H1 (cell line): ENCODE measurements at regions not wholly inside any gene's neighbourhood (a gene's known extent, or its start where the extent isn't known, plus 50 kb on each side); places are given as distances from the start of the nearest gene placed in this dataset.

Experiments used
- CTCF ChIA-PET: fragments of 300-600 bp; sonication (Branson Sonifier 250); formaldehyde crosslinking; loops from one replicate; lab custom pipeline; 2021; ENCODE audit not compliant: partially characterized antibody; lab: Charles Lee
- POLR2A ChIA-PET: fragments of 300-600 bp; sonication (Branson Sonifier 250); formaldehyde crosslinking; loops from one replicate; lab custom pipeline; 2021; ENCODE audit warnings: inconsistent platforms; ENCODE audit not compliant: partially characterized antibody; lab: Charles Lee
- DNase-seq, 2 experiments: peaks; one replicate each; pipeline versions ENCODE4 v3.0.0 to v3.0.0-alpha.2; 2010 to 2022; ENCODE audit warnings: low spot score in 2 of 2, low read depth in 1 of 2, mixed read lengths in 1 of 2
- FAIRE-seq: peaks from 2 replicates; lab custom pipeline; 2011; peaks lifted over from hg19 to GRCh38; lab: Jason Lieb, UNC
- H2AFZ ChIP-seq: 2 replicates; pipeline ENCODE4 v1.8.1; 2012; ENCODE audit warnings: low read length, inconsistent platforms
- H2AK5ac ChIP-seq: 2 replicates; pipeline ENCODE4 v1.6.1; 2013; ENCODE audit warnings: low read depth, low read length
- H2BK120ac ChIP-seq: replicated peaks from 2 replicates; pipeline ENCODE3; 2013; ENCODE audit warnings: low read depth, low read length, inconsistent platforms
- H2BK12ac ChIP-seq: 2 replicates; pipeline ENCODE4 v1.6.1; 2013; ENCODE audit warnings: low read depth, low read length
- H2BK15ac ChIP-seq: 2 replicates; pipeline ENCODE4 v1.6.1; 2013; ENCODE audit warnings: low read length
- H2BK20ac ChIP-seq: 2 replicates; pipeline ENCODE4 v1.6.1; 2013; ENCODE audit warnings: low read length
- H2BK5ac ChIP-seq: 2 replicates; pipeline ENCODE4 v1.6.1; 2013; ENCODE audit warnings: low read depth, low read length
- H3K14ac ChIP-seq: 2 replicates; pipeline ENCODE4 v1.6.1; 2013; ENCODE audit warnings: inconsistent platforms; ENCODE audit not compliant: insufficient read length
- H3K18ac ChIP-seq: 2 replicates; pipeline ENCODE4 v1.6.1; 2013; ENCODE audit warnings: low read length; ENCODE audit errors: extremely low read depth
- H3K23ac ChIP-seq: 2 replicates; pipeline ENCODE4 v1.6.1; 2013; ENCODE audit warnings: inconsistent platforms; ENCODE audit not compliant: insufficient read length
- H3K23me2 ChIP-seq: 2 replicates; pipeline ENCODE4 v1.6.1; 2013; ENCODE audit warnings: low read depth, low read length
- H3K27ac ChIP-seq: 2 replicates; pipeline ENCODE4 v1.6.1; 2011; ENCODE audit warnings: low read depth, low read length, inconsistent platforms
- H3K27me3 ChIP-seq, 4 experiments: replicated peaks in 1 of 4; 1 replicate in 1 of 4; 2 replicates in 3 of 4; pipeline versions ENCODE4 v1.6.1 to v1.8.1; 2011 to 2013; ENCODE audit warnings: low read length in 3 of 4, mild to moderate bottlenecking in 3 of 4, inconsistent platforms in 2 of 4, mixed read lengths in 2 of 4, moderate library complexity in 1 of 4; ENCODE audit not compliant: control insufficient read depth in 3 of 4, insufficient read depth in 3 of 4; ENCODE audit errors: extremely low read depth in 1 of 4
- H3K36me3 ChIP-seq, 4 experiments: 2 replicates each; pipeline versions ENCODE4 v1.6.1 to v1.8.1; 2011 to 2013; ENCODE audit warnings: mild to moderate bottlenecking in 4 of 4, low read length in 3 of 4, moderate library complexity in 2 of 4, control low read depth in 1 of 4, inconsistent platforms in 1 of 4; ENCODE audit not compliant: insufficient read depth in 4 of 4, control insufficient read depth in 2 of 4
- H3K4ac ChIP-seq: replicated peaks from 2 replicates; pipeline ENCODE3; 2013; ENCODE audit warnings: low read length, low read depth, mixed read lengths, inconsistent platforms; ENCODE audit not compliant: insufficient read length
- H3K4me1 ChIP-seq, 4 experiments: replicated peaks in 1 of 4; 1 replicate in 1 of 4; 2 replicates in 3 of 4; pipeline versions ENCODE4 v1.6.1 to v1.8.1; 2011 to 2013; ENCODE audit warnings: low read length in 3 of 4, inconsistent platforms in 2 of 4, mixed read lengths in 1 of 4; ENCODE audit not compliant: insufficient read depth in 4 of 4, control insufficient read depth in 3 of 4
- H3K4me2 ChIP-seq, 2 experiments: 2 replicates each; pipeline versions ENCODE4 v1.6.1 to v1.8.1; 2011 to 2013; ENCODE audit warnings: low read depth in 2 of 2, low read length in 2 of 2, control low read depth in 1 of 2, inconsistent platforms in 1 of 2, mild to moderate bottlenecking in 1 of 2; ENCODE audit not compliant: insufficient read depth in 1 of 2
- H3K4me3 ChIP-seq, 4 experiments: fragments of 200-600, 300-600 bp in 1 of 4; sonication (generic), shearing (Covaris generic), sonication (Bioruptor Twin) in 1 of 4; 2 replicates each; pipeline versions ENCODE4 v1.5.1 to v1.8.1; 2011 to 2016; ENCODE audit warnings: low read length in 4 of 4, low read depth in 3 of 4, control low read depth in 2 of 4, inconsistent platforms in 2 of 4, mild to moderate bottlenecking in 2 of 4, mixed read lengths in 1 of 4, moderate library complexity in 1 of 4; ENCODE audit not compliant: insufficient read depth in 2 of 4; ENCODE audit errors: extremely low read depth in 1 of 4
- H3K56ac ChIP-seq: replicated peaks from 2 replicates; pipeline ENCODE3; 2013; ENCODE audit warnings: low read depth, mild to moderate bottlenecking, mixed read lengths, low read length, inconsistent platforms; ENCODE audit not compliant: insufficient read length
- H3K79me1 ChIP-seq: 2 replicates; pipeline ENCODE4 v1.6.1; 2013; ENCODE audit warnings: low read depth, low read length, control low read depth
- H3K79me2 ChIP-seq, 2 experiments: 2 replicates each; pipeline versions ENCODE4 v1.6.1 to v1.8.1; 2012 to 2013; ENCODE audit warnings: low read length in 2 of 2, mild to moderate bottlenecking in 2 of 2, inconsistent platforms in 1 of 2; ENCODE audit not compliant: insufficient read depth in 2 of 2, control insufficient read depth in 1 of 2
- H3K9ac ChIP-seq, 4 experiments: replicated peaks in 1 of 4; 1 replicate in 1 of 4; 2 replicates in 3 of 4; pipeline versions ENCODE4 v1.6.1 to v1.8.1; 2011 to 2013; ENCODE audit warnings: low read depth in 3 of 4, low read length in 3 of 4, control low read depth in 2 of 4, mild to moderate bottlenecking in 2 of 4, moderate library complexity in 2 of 4, inconsistent platforms in 1 of 4; ENCODE audit errors: extremely low read depth in 1 of 4
- H3K9me3 ChIP-seq, 2 experiments: 2 replicates each; pipeline versions ENCODE4 v1.6.1 to v1.8.1; 2012 to 2013; ENCODE audit warnings: mild to moderate bottlenecking in 2 of 2, moderate library complexity in 2 of 2, control low read depth in 1 of 2, inconsistent platforms in 1 of 2, low read depth in 1 of 2, low read length in 1 of 2, mixed read lengths in 1 of 2; ENCODE audit not compliant: insufficient read depth in 2 of 2
- H4K20me1 ChIP-seq, 2 experiments: replicated peaks in 1 of 2; 2 replicates each; pipeline versions ENCODE3 to v1.8.1; 2011 to 2013; ENCODE audit warnings: inconsistent platforms in 2 of 2, low read length in 2 of 2, mild to moderate bottlenecking in 1 of 2; ENCODE audit not compliant: insufficient read depth in 2 of 2, control insufficient read depth in 1 of 2
- H4K5ac ChIP-seq: 2 replicates; pipeline ENCODE4 v1.6.1; 2013; ENCODE audit warnings: low read length, low read depth, mixed read lengths, inconsistent platforms; ENCODE audit not compliant: insufficient read length
- H4K8ac ChIP-seq: 2 replicates; pipeline ENCODE4 v1.8.0; 2013; ENCODE audit warnings: mild to moderate bottlenecking, moderate library complexity, low read length, inconsistent platforms; ENCODE audit not compliant: insufficient read depth; ENCODE audit errors: extremely low read depth
- H4K91ac ChIP-seq: replicated peaks from 2 replicates; pipeline ENCODE3; 2013; ENCODE audit warnings: low read length, mixed read lengths, inconsistent platforms; ENCODE audit not compliant: insufficient read length
- BCL11A ChIP-seq, 2 experiments: IDR thresholded peaks; one replicate each; pipeline ENCODE4 v1.6.1; 2011; ENCODE audit warnings: low read depth in 2 of 2, low read length in 2 of 2, mild to moderate bottlenecking in 2 of 2
- CREB1 ChIP-seq: IDR thresholded peaks from 2 replicates; pipeline ENCODE4 v1.6.1; 2012; ENCODE audit warnings: inconsistent platforms
- EZH2 ChIP-seq: fragments of 200-600 bp; sonication (generic); IDR thresholded peaks from 2 replicates; pipeline ENCODE4 v1.7.1; 2012; ENCODE audit warnings: low read depth, mild to moderate bottlenecking, moderate library complexity, low read length, inconsistent platforms; ENCODE audit not compliant: severe bottlenecking
- GABPA ChIP-seq: IDR thresholded peaks from 2 replicates; pipeline ENCODE4 v1.6.1; 2011; ENCODE audit warnings: mild to moderate bottlenecking, low read length, moderate library complexity, borderline replicate concordance; ENCODE audit not compliant: insufficient read depth
- GTF2F1 ChIP-seq: IDR thresholded peaks from 2 replicates; pipeline ENCODE4 v1.6.1; 2012; ENCODE audit warnings: low read depth, low read length, improper control_type of control experiment, borderline replicate concordance
- HDAC6 ChIP-seq: IDR thresholded peaks from one replicate; pipeline ENCODE4 v1.7.1; 2012; ENCODE audit warnings: low read depth, mild to moderate bottlenecking, inconsistent platforms, low read length, moderate library complexity
- RAD21 ChIP-seq, 2 experiments: IDR thresholded peaks in 1 of 2; conservative IDR thresholded peaks in 1 of 2; 2 replicates each; pipeline ENCODE4 v1.6.1; 2011; ENCODE audit warnings: low read depth in 2 of 2, low read length in 2 of 2, improper control_type of control experiment in 1 of 2, inconsistent platforms in 1 of 2, mild to moderate bottlenecking in 1 of 2, moderate library complexity in 1 of 2
- SIN3A ChIP-seq, 2 experiments: IDR thresholded peaks in 1 of 2; conservative IDR thresholded peaks in 1 of 2; 2 replicates each; pipeline ENCODE4 v1.6.1; 2011 to 2012; ENCODE audit warnings: low read length in 2 of 2, improper control_type of control experiment in 1 of 2, low read depth in 1 of 2, mild to moderate bottlenecking in 1 of 2
- SP2 ChIP-seq: IDR thresholded peaks from 2 replicates; pipeline ENCODE4 v1.6.1; 2012; ENCODE audit warnings: mild to moderate bottlenecking, low read length, inconsistent platforms
- WGBS, 2 experiments: shearing (Covaris generic) in 1 of 2; methylation state at CpG; one replicate each; pipeline versions ENCODE4 v1.1.6 to v1.1.7; 2013 to 2015; ENCODE audit warnings: low lambda C conversion rate in 2 of 2, mixed read lengths in 2 of 2, inconsistent platforms in 1 of 2, low coverage in 1 of 2, missing lambda C conversion rate in 1 of 2; ENCODE audit not compliant: insufficient replicate concordance in 2 of 2, insufficient coverage in 1 of 2, insufficient read length in 1 of 2; ENCODE audit errors: extremely low coverage in 1 of 2, missing lambda C conversion rate in 1 of 2; 5-methylcytosine and 5-hydroxymethylcytosine counted together

- Histone ChIP-seq H3K36me3 (no peaks in the 10 kb centered on the region), H2AFZ (no peak overlapping the region), H2BK5ac (no peak overlapping the region), H4K5ac (no peak overlapping the region), H3K79me2 (no peaks in the 10 kb centered on the region), H3K9me3 (no peaks in the 10 kb centered on the region), H3K27me3 (no peaks in the 10 kb centered on the region), H3K79me1 (no peaks in the 10 kb centered on the region), H3K4me3 (no peak overlapping the region), H2BK120ac (no peak overlapping the region), H3K4me2 (no peak overlapping the region), H3K27ac (no peak overlapping the region), H3K4me1 (no peaks in the 10 kb centered on the region), H3K18ac (no peak overlapping the region), H3K9ac (no peak overlapping the region), H2BK15ac (no peak overlapping the region), H2BK12ac (peak overlapping the region; percentile 52; the same call in 1 of the 2 replicates), H2AK5ac (no peak overlapping the region), H4K20me1 (no peaks in the 10 kb centered on the region), H3K23me2 (no peaks in the 10 kb centered on the region; the same call in 1 of the 2 replicates), H2BK20ac (no peak overlapping the region), H4K8ac (no peak overlapping the region), H3K56ac (no peak overlapping the region), H3K4ac (no peak overlapping the region), H3K23ac (no peak overlapping the region), H3K14ac (no peak overlapping the region), H4K91ac (no peak overlapping the region)
- TF ChIP-seq HDAC6 (no peak), GTF2F1 (no peak), SIN3A (conservative IDR thresholded peaks at IDR 0.05 in 1 of 2, IDR thresholded peaks at IDR 0.05 in 1 of 2; ENCODE audit: low read depth in 1 of 2, low read length in 2 of 2) (no peak), BCL11A (IDR thresholded peaks at IDR 0.05; ENCODE audit: low read depth in 2 of 2, low read length in 2 of 2) (no peak), CREB1 (no peak), SP2 (no peak), EZH2 (no peak), GABPA (no peak), RAD21 (IDR thresholded peaks at IDR 0.05 in 1 of 2, conservative IDR thresholded peaks at IDR 0.05 in 1 of 2; ENCODE audit: low read depth in 2 of 2, low read length in 2 of 2) (no peak)
- POLR2A ChIA-PET, result no interaction called here
- FAIRE-seq (no peak), DNase-seq (no peak)
- CTCF ChIA-PET, result no interaction called here
- 94% methylated on average over 1 of the region's 1 CpG; no CpG with 5 or more reads in 1 of the 2 experiments for WGBS, 2 experiments
These were observed 650.7 kb upstream of the GRID2 start for GRCh38 chr4:91653067-91653466.
